ENCODE measurements at regions not wholly inside any gene's neighbourhood (a gene's known extent, or its start where the extent isn't known, plus 50 kb on each side); places are given as distances from the start of the nearest gene placed in this dataset.

DNA sequence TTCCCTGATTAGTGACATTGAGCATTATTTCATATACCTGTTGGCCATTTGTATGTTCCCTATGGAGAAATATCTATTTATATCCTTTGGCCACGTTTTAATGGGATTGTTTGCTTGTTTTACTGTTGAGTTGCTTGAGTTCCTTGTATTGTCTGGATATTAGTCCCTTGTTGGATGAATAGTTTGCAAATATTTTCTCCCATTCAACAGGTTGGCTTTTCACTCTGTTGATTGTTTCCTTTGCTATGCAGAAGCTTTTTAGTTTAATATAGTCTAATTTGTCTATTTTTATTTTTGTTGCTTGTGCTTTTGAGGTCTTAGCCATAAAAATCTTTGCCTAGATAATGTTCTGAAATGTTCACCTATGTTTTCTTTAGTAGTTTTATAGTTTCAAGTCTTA is 60.2 kb upstream of the HUWE1 start:
- TF ChIP-seq NR3C1 (IDR thresholded peaks at IDR 0.05) (no peak), CEBPB (IDR thresholded peaks at IDR 0.05) (no peak), MAFK (IDR thresholded peaks at IDR 0.05; ENCODE audit: partially characterized antibody) (no peak), POLR2A (IDR thresholded peaks at IDR 0.05; ENCODE audit: low read length) (no peak), EP300 (IDR thresholded peaks at IDR 0.05) (no peak), HDAC2 (IDR thresholded peaks at IDR 0.05) (no peak), MAZ (IDR thresholded peaks at IDR 0.05; ENCODE audit: borderline replicate concordance, low read depth, low read length) (no peak), RFX5 (IDR thresholded peaks at IDR 0.05) (no peak)
- TF ChIP-seq, protein P1, sequence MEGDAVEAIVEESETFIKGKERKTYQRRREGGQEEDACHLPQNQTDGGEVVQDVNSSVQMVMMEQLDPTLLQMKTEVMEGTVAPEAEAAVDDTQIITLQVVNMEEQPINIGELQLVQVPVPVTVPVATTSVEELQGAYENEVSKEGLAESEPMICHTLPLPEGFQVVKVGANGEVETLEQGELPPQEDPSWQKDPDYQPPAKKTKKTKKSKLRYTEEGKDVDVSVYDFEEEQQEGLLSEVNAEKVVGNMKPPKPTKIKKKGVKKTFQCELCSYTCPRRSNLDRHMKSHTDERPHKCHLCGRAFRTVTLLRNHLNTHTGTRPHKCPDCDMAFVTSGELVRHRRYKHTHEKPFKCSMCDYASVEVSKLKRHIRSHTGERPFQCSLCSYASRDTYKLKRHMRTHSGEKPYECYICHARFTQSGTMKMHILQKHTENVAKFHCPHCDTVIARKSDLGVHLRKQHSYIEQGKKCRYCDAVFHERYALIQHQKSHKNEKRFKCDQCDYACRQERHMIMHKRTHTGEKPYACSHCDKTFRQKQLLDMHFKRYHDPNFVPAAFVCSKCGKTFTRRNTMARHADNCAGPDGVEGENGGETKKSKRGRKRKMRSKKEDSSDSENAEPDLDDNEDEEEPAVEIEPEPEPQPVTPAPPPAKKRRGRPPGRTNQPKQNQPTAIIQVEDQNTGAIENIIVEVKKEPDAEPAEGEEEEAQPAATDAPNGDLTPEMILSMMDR (IDR thresholded peaks at IDR 0.05) = no peak
- TF ChIP-seq, protein P2, sequence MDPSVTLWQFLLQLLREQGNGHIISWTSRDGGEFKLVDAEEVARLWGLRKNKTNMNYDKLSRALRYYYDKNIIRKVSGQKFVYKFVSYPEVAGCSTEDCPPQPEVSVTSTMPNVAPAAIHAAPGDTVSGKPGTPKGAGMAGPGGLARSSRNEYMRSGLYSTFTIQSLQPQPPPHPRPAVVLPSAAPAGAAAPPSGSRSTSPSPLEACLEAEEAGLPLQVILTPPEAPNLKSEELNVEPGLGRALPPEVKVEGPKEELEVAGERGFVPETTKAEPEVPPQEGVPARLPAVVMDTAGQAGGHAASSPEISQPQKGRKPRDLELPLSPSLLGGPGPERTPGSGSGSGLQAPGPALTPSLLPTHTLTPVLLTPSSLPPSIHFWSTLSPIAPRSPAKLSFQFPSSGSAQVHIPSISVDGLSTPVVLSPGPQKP (IDR thresholded peaks at IDR 0.05; ENCODE audit: low read depth, low read length) = no peak
